ENCODE measurements at regions not wholly inside any gene's neighbourhood (a gene's known extent, or its start where the extent isn't known, plus 50 kb on each side); places are given as distances from the start of the nearest gene placed in this dataset.

DNA sequence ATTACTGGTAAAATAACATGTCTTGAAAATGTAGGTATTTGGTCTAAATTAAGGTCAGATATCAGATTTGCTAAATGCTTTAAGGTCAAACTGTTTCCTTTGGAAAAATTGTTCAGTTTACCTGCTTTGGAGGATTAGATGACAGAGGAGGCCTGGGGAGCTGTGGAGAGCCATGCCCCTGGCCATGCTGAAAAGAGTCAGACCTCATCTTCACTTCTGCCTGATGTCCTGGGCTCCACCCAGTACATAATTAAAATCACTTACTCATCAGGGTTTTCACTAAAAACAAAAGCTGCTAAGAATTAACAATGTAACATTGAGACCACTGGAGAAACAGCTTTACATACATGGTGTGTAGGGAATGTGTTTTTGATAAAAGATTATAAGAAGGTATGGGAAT is 60.8 kb upstream of the UNC93A start:
- TF ChIP-seq, protein P1, sequence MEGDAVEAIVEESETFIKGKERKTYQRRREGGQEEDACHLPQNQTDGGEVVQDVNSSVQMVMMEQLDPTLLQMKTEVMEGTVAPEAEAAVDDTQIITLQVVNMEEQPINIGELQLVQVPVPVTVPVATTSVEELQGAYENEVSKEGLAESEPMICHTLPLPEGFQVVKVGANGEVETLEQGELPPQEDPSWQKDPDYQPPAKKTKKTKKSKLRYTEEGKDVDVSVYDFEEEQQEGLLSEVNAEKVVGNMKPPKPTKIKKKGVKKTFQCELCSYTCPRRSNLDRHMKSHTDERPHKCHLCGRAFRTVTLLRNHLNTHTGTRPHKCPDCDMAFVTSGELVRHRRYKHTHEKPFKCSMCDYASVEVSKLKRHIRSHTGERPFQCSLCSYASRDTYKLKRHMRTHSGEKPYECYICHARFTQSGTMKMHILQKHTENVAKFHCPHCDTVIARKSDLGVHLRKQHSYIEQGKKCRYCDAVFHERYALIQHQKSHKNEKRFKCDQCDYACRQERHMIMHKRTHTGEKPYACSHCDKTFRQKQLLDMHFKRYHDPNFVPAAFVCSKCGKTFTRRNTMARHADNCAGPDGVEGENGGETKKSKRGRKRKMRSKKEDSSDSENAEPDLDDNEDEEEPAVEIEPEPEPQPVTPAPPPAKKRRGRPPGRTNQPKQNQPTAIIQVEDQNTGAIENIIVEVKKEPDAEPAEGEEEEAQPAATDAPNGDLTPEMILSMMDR (IDR thresholded peaks at IDR 0.05): no peak
- no peak for TF ChIP-seq EP300 (IDR thresholded peaks at IDR 0.05)

All from stomach (tissue), 4 donors.